ENCODE measurements at regions not wholly inside any gene's neighbourhood (a gene's known extent, or its start where the extent isn't known, plus 50 kb on each side); places are given as distances from the start of the nearest gene placed in this dataset.

GRCh38 chr13:89407357-89407756 is 1736.2 kb downstream of the SLITRK5 start (continued):
- TF ChIP-seq CTCFL (IDR thresholded peaks at IDR 0.05; ENCODE audit: borderline replicate concordance, insufficient read depth, low read depth, low read length, poor library complexity, severe bottlenecking): no peak
- TF ChIP-seq, protein P1, sequence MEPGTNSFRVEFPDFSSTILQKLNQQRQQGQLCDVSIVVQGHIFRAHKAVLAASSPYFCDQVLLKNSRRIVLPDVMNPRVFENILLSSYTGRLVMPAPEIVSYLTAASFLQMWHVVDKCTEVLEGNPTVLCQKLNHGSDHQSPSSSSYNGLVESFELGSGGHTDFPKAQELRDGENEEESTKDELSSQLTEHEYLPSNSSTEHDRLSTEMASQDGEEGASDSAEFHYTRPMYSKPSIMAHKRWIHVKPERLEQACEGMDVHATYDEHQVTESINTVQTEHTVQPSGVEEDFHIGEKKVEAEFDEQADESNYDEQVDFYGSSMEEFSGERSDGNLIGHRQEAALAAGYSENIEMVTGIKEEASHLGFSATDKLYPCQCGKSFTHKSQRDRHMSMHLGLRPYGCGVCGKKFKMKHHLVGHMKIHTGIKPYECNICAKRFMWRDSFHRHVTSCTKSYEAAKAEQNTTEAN (CRISPR knock-in tag; IDR thresholded peaks at IDR 0.05): no peak
- TF ChIP-seq CREB5 (CRISPR knock-in tag; IDR thresholded peaks at IDR 0.05): no peak
- no peak for TF ChIP-seq ZNF609 (CRISPR knock-in tag; IDR thresholded peaks at IDR 0.05; ENCODE audit: borderline replicate concordance)
- no peak for TF ChIP-seq ATF7 (IDR thresholded peaks at IDR 0.05)
- TF ChIP-seq HNRNPK (IDR thresholded peaks at IDR 0.05; ENCODE audit: low read depth, low read length, poor library complexity, severe bottlenecking): no peak
- TF ChIP-seq HMG20A (CRISPR knock-in tag; conservative IDR thresholded peaks at IDR 0.05): no peak

All from K562 (cell line).